KG1 (cell line): ENCODE measurements at regions not wholly inside any gene's neighbourhood (a gene's known extent, or its start where the extent isn't known, plus 50 kb on each side); places are given as distances from the start of the nearest gene placed in this dataset.
"Not testable (repeated sequence)": the region's sequence is repeated elsewhere in the genome, so short reads cannot be mapped to it uniquely, and the experiment has no call there.

Experiments used
- DNase-seq: peaks from one replicate; lab custom pipeline; 2025; lab: John Stamatoyannopoulos, UW

- no peak for DNase-seq
These were observed 171.5 kb downstream of the NUP210 start for GRCh38 chr3:13248640-13249039.

GRCh38 chr3:13245615-13245978 is 172.4 kb upstream of the IQSEC1 start:
- DNase-seq: no peak

GRCh38 chr3:13243586-13243985 is 170.4 kb upstream of the IQSEC1 start:
- DNase-seq: no peak

GRCh38 chr3:13242364-13242737 is 169.1 kb upstream of the IQSEC1 start:
- no peak for DNase-seq

- no peak for DNase-seq
These were observed 168.6 kb upstream of the IQSEC1 start for GRCh38 chr3:13241621-13242363.

- DNase-seq: no peak
These were observed 167.8 kb upstream of the IQSEC1 start for GRCh38 chr3:13240928-13241618.

GRCh38 chr3:13239467-13239760 is 166.2 kb upstream of the IQSEC1 start:
- DNase-seq: no peak

- no peak for DNase-seq
These were observed 165.6 kb upstream of the IQSEC1 start for GRCh38 chr3:13238687-13239466.

GRCh38 chr3:13237776-13238490 is 164.7 kb upstream of the IQSEC1 start:
- DNase-seq: no peak

GRCh38 chr3:13236557-13237173 is 163.4 kb upstream of the IQSEC1 start:
- DNase-seq: no peak

GRCh38 chr3:13235897-13236296 is 162.7 kb upstream of the IQSEC1 start:
- DNase-seq: no peak

GRCh38 chr3:13235079-13235478 is 161.8 kb upstream of the IQSEC1 start:
- no peak for DNase-seq

GRCh38 chr3:13234666-13235065 is 161.4 kb upstream of the IQSEC1 start:
- DNase-seq: no peak

GRCh38 chr3:13233487-13234485 is 160.6 kb upstream of the IQSEC1 start:
- DNase-seq: no peak

GRCh38 chr3:13231781-13232666 is 158.8 kb upstream of the IQSEC1 start:
- no peak for DNase-seq

GRCh38 chr3:13229273-13229949 is 156.2 kb upstream of the IQSEC1 start:
- DNase-seq: no peak

GRCh38 chr3:13228584-13228983 is 155.4 kb upstream of the IQSEC1 start:
- no peak for DNase-seq

GRCh38 chr3:13228169-13228568 is 154.9 kb upstream of the IQSEC1 start:
- DNase-seq: not testable (repeated sequence)
